CD14-positive monocyte (primary cell): ENCODE measurements at regions not wholly inside any gene's neighbourhood (a gene's known extent, or its start where the extent isn't known, plus 50 kb on each side); places are given as distances from the start of the nearest gene placed in this dataset.

ENCODE experiments used
- DNase-seq, 3 donors: peaks; one replicate each; pipeline ENCODE4 v3.0.0-alpha.2; 2011 to 2022
- H2AFZ ChIP-seq: 2 replicates; pipeline ENCODE4 v1.6.0; 2012; ENCODE audit warnings: mild to moderate bottlenecking, low read depth, low read length, inconsistent platforms; ENCODE audit not compliant: insufficient read depth, poor library complexity, severe bottlenecking
- H3K27ac ChIP-seq, 2 donors: 1 replicate in 1 of 2; 2 replicates in 1 of 2; pipeline ENCODE4 v1.5.1; 2012 to 2013; ENCODE audit warnings: low read length in 2 of 2, control low read depth in 1 of 2, inconsistent platforms in 1 of 2, low read depth in 1 of 2, mild to moderate bottlenecking in 1 of 2
- H3K27me3 ChIP-seq, 2 donors: one replicate each; pipeline versions ENCODE4 v1.6.0 to v1.6.1; 2011 to 2013; ENCODE audit warnings: low read length in 2 of 2; ENCODE audit not compliant: control insufficient read depth in 2 of 2, insufficient read depth in 2 of 2
- H3K36me3 ChIP-seq, 2 donors: replicated peaks in 1 of 2; 1 replicate in 1 of 2; 2 replicates in 1 of 2; pipeline versions ENCODE4 v1.5.1 to v1.6.1; 2012 to 2013; ENCODE audit warnings: low read length in 2 of 2, control low read depth in 1 of 2, inconsistent platforms in 1 of 2, mild to moderate bottlenecking in 1 of 2; ENCODE audit not compliant: insufficient read depth in 2 of 2, control insufficient read depth in 1 of 2
- H3K4me1 ChIP-seq, 2 donors: 1 replicate in 1 of 2; 2 replicates in 1 of 2; pipeline versions ENCODE4 v1.5.1 to v1.6.1; 2012 to 2013; ENCODE audit warnings: low read length in 2 of 2, control low read depth in 1 of 2, inconsistent platforms in 1 of 2, mild to moderate bottlenecking in 1 of 2, moderate library complexity in 1 of 2; ENCODE audit not compliant: insufficient read depth in 2 of 2, control insufficient read depth in 1 of 2
- H3K4me2 ChIP-seq: replicated peaks from 2 replicates; pipeline ENCODE3; 2012; ENCODE audit warnings: low read length, moderate library complexity, mild to moderate bottlenecking; ENCODE audit not compliant: poor library complexity, severe bottlenecking; ENCODE audit errors: extremely low read depth
- H3K4me3 ChIP-seq, 3 experiments: fragments of 200-600 bp in 1 of 3; sonication (generic) in 1 of 3; replicated peaks in 1 of 3; 1 replicate in 2 of 3; 2 replicates in 1 of 3; pipeline ENCODE4 v1.5.1; 2011 to 2013; ENCODE audit warnings: low read length in 3 of 3, mild to moderate bottlenecking in 3 of 3, control low read depth in 2 of 3, low read depth in 2 of 3, inconsistent platforms in 1 of 3, moderate library complexity in 1 of 3
- H3K79me2 ChIP-seq: 2 replicates; pipeline ENCODE4 v1.6.0; 2012; ENCODE audit warnings: mild to moderate bottlenecking, control low read depth, inconsistent platforms, low read length, moderate library complexity; ENCODE audit not compliant: insufficient read depth
- H3K9ac ChIP-seq: 2 replicates; pipeline ENCODE4 v1.6.0; 2017; ENCODE audit warnings: low read length, mild to moderate bottlenecking; ENCODE audit not compliant: insufficient read depth, poor library complexity, severe bottlenecking
- H3K9me3 ChIP-seq, 2 donors: replicated peaks in 1 of 2; 1 replicate in 1 of 2; 2 replicates in 1 of 2; pipeline versions ENCODE4 v1.5.1 to v1.6.1; 2012 to 2013; ENCODE audit warnings: low read length in 2 of 2, control low read depth in 1 of 2; ENCODE audit not compliant: control insufficient read depth in 1 of 2, insufficient read depth in 1 of 2
- H4K20me1 ChIP-seq: 2 replicates; pipeline ENCODE4 v1.6.0; 2012; ENCODE audit warnings: mild to moderate bottlenecking, low read length, control low read depth, moderate library complexity; ENCODE audit not compliant: insufficient read depth
- H3K27ac Mint-ChIP-seq, 7 donors: one replicate each; pipeline ENCODE4 v1.8.0; 2020; ENCODE audit warnings: mild to moderate bottlenecking in 7 of 7, mixed read lengths in 7 of 7, moderate library complexity in 6 of 7, inconsistent platforms in 2 of 7
- H3K27me3 Mint-ChIP-seq, 3 donors: one replicate each; pipeline ENCODE4 v1.8.0; 2021 to 2022; ENCODE audit warnings: low read depth in 3 of 3, mild to moderate bottlenecking in 3 of 3, mixed read lengths in 3 of 3, moderate library complexity in 3 of 3, inconsistent platforms in 1 of 3
- H3K36me3 Mint-ChIP-seq, 2 donors: one replicate each; pipeline ENCODE4 v1.8.0; 2020; ENCODE audit warnings: mixed read lengths in 2 of 2, inconsistent platforms in 1 of 2, mild to moderate bottlenecking in 1 of 2
- H3K4me1 Mint-ChIP-seq: one replicate; pipeline ENCODE4 v1.8.0; 2020; ENCODE audit warnings: mild to moderate bottlenecking, mixed read lengths
- H3K4me3 Mint-ChIP-seq, 2 donors: one replicate each; pipeline ENCODE4 v1.8.0; 2020; ENCODE audit warnings: mild to moderate bottlenecking in 2 of 2, mixed read lengths in 2 of 2, moderate library complexity in 1 of 2
- H3K9me3 Mint-ChIP-seq, 7 donors: one replicate each; pipeline ENCODE4 v1.8.0; 2020 to 2022; ENCODE audit warnings: mixed read lengths in 7 of 7, mild to moderate bottlenecking in 6 of 7, moderate library complexity in 6 of 7, inconsistent platforms in 2 of 7
- CTCF ChIP-seq: fragments of 200-600 bp; IDR thresholded peaks from one replicate; pipeline ENCODE4 v1.8.0; 2022; ENCODE audit warnings: antibody characterized with exemption, mild to moderate bottlenecking
- WGBS: methylation state at CpG from one replicate; pipeline ENCODE4 v1.1.5; 2013; ENCODE audit warnings: missing lambda C conversion rate; ENCODE audit not compliant: insufficient coverage; 5-methylcytosine and 5-hydroxymethylcytosine counted together
- intact Hi-C, 2 donors: fragments of 100-400 bp; cut with micrococcal nuclease; formaldehyde crosslinking; loops; one replicate each; pipeline versions ENCODE4 v1.15.0 to v1.15.1; 2023

- TF ChIP-seq CTCF, result no peak
- H3K4me1 Mint-ChIP-seq, result no peaks in the 10 kb centered on the region
- no peak overlapping the region for H3K4me3 Mint-ChIP-seq
- Histone ChIP-seq H3K27ac (no peak overlapping the region), H3K9ac (no peak overlapping the region), H3K4me1 (no peaks in the 10 kb centered on the region), H3K9me3 (no peaks in the 10 kb centered on the region), H3K36me3 (no peaks in the 10 kb centered on the region), H3K4me3 (no peak overlapping the region), H2AFZ (no peak overlapping the region), H4K20me1 (no peaks in the 10 kb centered on the region), H3K79me2 (no peaks in the 10 kb centered on the region), H3K4me2 (no peak overlapping the region), H3K27me3 (no peaks in the 10 kb centered on the region)
- peaks cover 0 to 3% (median 1%) of the 10 kb centered on the region in 7 donors for H3K9me3 Mint-ChIP-seq
- no peak overlapping the region for H3K27ac Mint-ChIP-seq
- no peaks in the 10 kb centered on the region for H3K27me3 Mint-ChIP-seq
- no CpG with 5 or more reads among the region's 6 CpGs for WGBS
- no peak for DNase-seq
- intact Hi-C loops, result no loop called here
- no peaks in the 10 kb centered on the region for H3K36me3 Mint-ChIP-seq
These were observed 1155.1 kb downstream of the OLFM4 start for GRCh38 chr13:54183728-54184127.

- H3K9me3 Mint-ChIP-seq, result peaks cover 0 to 5% (median 1%) of the 10 kb centered on the region in 7 donors
- Histone ChIP-seq H2AFZ (no peak overlapping the region), H3K9ac (no peak overlapping the region), H3K36me3 (no peaks in the 10 kb centered on the region), H3K27me3 (no peaks in the 10 kb centered on the region), H3K4me2 (no peak overlapping the region), H3K9me3 (no peaks in the 10 kb centered on the region), H3K4me1 (no peaks in the 10 kb centered on the region), H4K20me1 (no peaks in the 10 kb centered on the region), H3K4me3 (no peak overlapping the region), H3K79me2 (no peaks in the 10 kb centered on the region), H3K27ac (no peak overlapping the region)
- H3K36me3 Mint-ChIP-seq, result no peaks in the 10 kb centered on the region
- H3K4me1 Mint-ChIP-seq, result no peaks in the 10 kb centered on the region
- intact Hi-C loops, result no loop called here
- H3K4me3 Mint-ChIP-seq, result no peak overlapping the region
- no peak for DNase-seq
- TF ChIP-seq CTCF, result no peak
- no peaks in the 10 kb centered on the region for H3K27me3 Mint-ChIP-seq
- H3K27ac Mint-ChIP-seq, result no peak overlapping the region
- 76% methylated on average over 3 of the region's 4 CpGs for WGBS
These were observed 1156.0 kb downstream of the OLFM4 start for GRCh38 chr13:54184576-54184975.
